ENCODE measurements at regions not wholly inside any gene's neighbourhood (a gene's known extent, or its start where the extent isn't known, plus 50 kb on each side); places are given as distances from the start of the nearest gene placed in this dataset.

GRCh38 chr1:189431447-189431846 lies 1046.2 kb downstream of the BRINP3 start:
- Mint-ChIP-seq H3K27me3 (no peaks in the 10 kb centered on the region), H3K9me3 (peaks cover 9% of the 10 kb centered on the region), H3K27ac (no peak overlapping the region), H3K4me3 (no peak overlapping the region), H3K4me1 (no peaks in the 10 kb centered on the region), H3K36me3 (no peaks in the 10 kb centered on the region)
- no peak for DNase-seq

- Mint-ChIP-seq H3K4me3 (no peak overlapping the region), H3K27ac (no peak overlapping the region), H3K27me3 (no peaks in the 10 kb centered on the region), H3K36me3 (no peaks in the 10 kb centered on the region), H3K9me3 (peaks cover 9% of the 10 kb centered on the region), H3K4me1 (no peaks in the 10 kb centered on the region)
- DNase-seq = no peak
Observed at GRCh38 chr1:189432753-189433152, 1044.9 kb downstream of the BRINP3 start.

GRCh38 chr1:189434461-189434860 lies 1043.2 kb downstream of the BRINP3 start:
- H3K4me1 Mint-ChIP-seq = no peaks in the 10 kb centered on the region
- no peak overlapping the region for H3K4me3 Mint-ChIP-seq
- no peak for DNase-seq
- H3K27ac Mint-ChIP-seq = no peak overlapping the region
- H3K27me3 Mint-ChIP-seq = no peaks in the 10 kb centered on the region
- no peaks in the 10 kb centered on the region for H3K36me3 Mint-ChIP-seq
- peaks cover 7% of the 10 kb centered on the region for H3K9me3 Mint-ChIP-seq

- no peaks in the 10 kb centered on the region for H3K27me3 Mint-ChIP-seq
Observed at GRCh38 chr1:189435398-189435797, 1042.3 kb downstream of the BRINP3 start.

GRCh38 chr1:189438808-189439207 lies 1038.9 kb downstream of the BRINP3 start:
- no peak overlapping the region for H3K27ac Mint-ChIP-seq

More at GRCh38 chr1:189435398-189435797, 1042.3 kb downstream of the BRINP3 start:
- no peak overlapping the region for H3K4me3 Mint-ChIP-seq
- DNase-seq = no peak
- peaks cover 3% of the 10 kb centered on the region for H3K9me3 Mint-ChIP-seq
- no peaks in the 10 kb centered on the region for H3K36me3 Mint-ChIP-seq
- H3K27ac Mint-ChIP-seq = no peak overlapping the region
- H3K4me1 Mint-ChIP-seq = no peaks in the 10 kb centered on the region

GRCh38 chr1:189463166-189463565 lies 1014.5 kb downstream of the BRINP3 start:
- no peak overlapping the region for H3K27ac Mint-ChIP-seq
- no peak overlapping the region for H3K4me3 Mint-ChIP-seq
- no peaks in the 10 kb centered on the region for H3K36me3 Mint-ChIP-seq
- no peak for DNase-seq
- H3K9me3 Mint-ChIP-seq = peaks cover 7% of the 10 kb centered on the region
- no peaks in the 10 kb centered on the region for H3K27me3 Mint-ChIP-seq
- H3K4me1 Mint-ChIP-seq = no peaks in the 10 kb centered on the region

More at GRCh38 chr1:189438808-189439207, 1038.9 kb downstream of the BRINP3 start:
- peaks cover 2% of the 10 kb centered on the region for H3K9me3 Mint-ChIP-seq
- H3K27me3 Mint-ChIP-seq = no peaks in the 10 kb centered on the region
- H3K4me1 Mint-ChIP-seq = no peaks in the 10 kb centered on the region
- H3K4me3 Mint-ChIP-seq = no peak overlapping the region
- H3K36me3 Mint-ChIP-seq = no peaks in the 10 kb centered on the region
- no peak for DNase-seq

- Mint-ChIP-seq H3K9me3 (peaks cover 5% of the 10 kb centered on the region), H3K27ac (no peak overlapping the region), H3K4me1 (no peaks in the 10 kb centered on the region), H3K36me3 (no peaks in the 10 kb centered on the region), H3K27me3 (no peaks in the 10 kb centered on the region), H3K4me3 (no peak overlapping the region)
- DNase-seq = no peak
Observed at GRCh38 chr1:189496768-189497167, 980.9 kb downstream of the BRINP3 start.

- Mint-ChIP-seq H3K9me3 (peaks cover 2% of the 10 kb centered on the region), H3K36me3 (no peaks in the 10 kb centered on the region), H3K27me3 (no peaks in the 10 kb centered on the region), H3K4me1 (no peaks in the 10 kb centered on the region), H3K4me3 (no peak overlapping the region), H3K27ac (no peak overlapping the region)
- DNase-seq = no peak
Observed at GRCh38 chr1:189499736-189500135, 977.9 kb downstream of the BRINP3 start.

GRCh38 chr1:189500778-189501177 lies 976.9 kb downstream of the BRINP3 start:
- H3K36me3 Mint-ChIP-seq = no peaks in the 10 kb centered on the region
- H3K4me1 Mint-ChIP-seq = no peaks in the 10 kb centered on the region
- no peaks in the 10 kb centered on the region for H3K27me3 Mint-ChIP-seq
- H3K27ac Mint-ChIP-seq = no peak overlapping the region
- DNase-seq = no peak
- peaks cover 5% of the 10 kb centered on the region for H3K9me3 Mint-ChIP-seq
- no peak overlapping the region for H3K4me3 Mint-ChIP-seq

GRCh38 chr1:189510827-189511226 lies 966.8 kb downstream of the BRINP3 start:
- H3K9me3 Mint-ChIP-seq = peaks cover 11% of the 10 kb centered on the region
- no peaks in the 10 kb centered on the region for H3K36me3 Mint-ChIP-seq
- H3K4me1 Mint-ChIP-seq = no peaks in the 10 kb centered on the region
- no peak overlapping the region for H3K4me3 Mint-ChIP-seq
- no peaks in the 10 kb centered on the region for H3K27me3 Mint-ChIP-seq
- no peak for DNase-seq
- H3K27ac Mint-ChIP-seq = no peak overlapping the region

GRCh38 chr1:189513091-189513490 lies 964.6 kb downstream of the BRINP3 start:
- no peaks in the 10 kb centered on the region for H3K27me3 Mint-ChIP-seq
- H3K4me1 Mint-ChIP-seq = no peaks in the 10 kb centered on the region
- H3K27ac Mint-ChIP-seq = no peak overlapping the region
- H3K4me3 Mint-ChIP-seq = no peak overlapping the region
- no peak for DNase-seq
- H3K36me3 Mint-ChIP-seq = no peaks in the 10 kb centered on the region
- H3K9me3 Mint-ChIP-seq = peaks cover 9% of the 10 kb centered on the region

GRCh38 chr1:189522441-189522840 lies 955.2 kb downstream of the BRINP3 start:
- Mint-ChIP-seq H3K4me3 (no peak overlapping the region), H3K36me3 (no peaks in the 10 kb centered on the region), H3K27ac (no peak overlapping the region), H3K27me3 (no peaks in the 10 kb centered on the region), H3K9me3 (peaks cover 1% of the 10 kb centered on the region), H3K4me1 (no peaks in the 10 kb centered on the region)
- no peak for DNase-seq

- no peaks in the 10 kb centered on the region for H3K36me3 Mint-ChIP-seq
- no peak overlapping the region for H3K27ac Mint-ChIP-seq
- H3K27me3 Mint-ChIP-seq = no peaks in the 10 kb centered on the region
- peaks cover 2% of the 10 kb centered on the region for H3K9me3 Mint-ChIP-seq
- no peak overlapping the region for H3K4me3 Mint-ChIP-seq
- no peaks in the 10 kb centered on the region for H3K4me1 Mint-ChIP-seq
- DNase-seq = no peak
Observed at GRCh38 chr1:189524501-189524900, 953.2 kb downstream of the BRINP3 start.

GRCh38 chr1:189530162-189530561 lies 947.5 kb downstream of the BRINP3 start:
- Mint-ChIP-seq H3K27me3 (no peaks in the 10 kb centered on the region), H3K36me3 (no peaks in the 10 kb centered on the region), H3K4me3 (no peak overlapping the region), H3K4me1 (no peaks in the 10 kb centered on the region), H3K27ac (no peak overlapping the region), H3K9me3 (peaks cover 8% of the 10 kb centered on the region)
- DNase-seq = no peak

GRCh38 chr1:189538271-189538670 lies 939.4 kb downstream of the BRINP3 start:
- H3K9me3 Mint-ChIP-seq = peaks cover 3% of the 10 kb centered on the region
- H3K4me3 Mint-ChIP-seq = no peak overlapping the region
- no peak for DNase-seq
- no peaks in the 10 kb centered on the region for H3K27me3 Mint-ChIP-seq
- H3K4me1 Mint-ChIP-seq = no peaks in the 10 kb centered on the region
- no peaks in the 10 kb centered on the region for H3K36me3 Mint-ChIP-seq
- no peak overlapping the region for H3K27ac Mint-ChIP-seq

- H3K27ac Mint-ChIP-seq = no peak overlapping the region
- no peaks in the 10 kb centered on the region for H3K36me3 Mint-ChIP-seq
- H3K4me1 Mint-ChIP-seq = no peaks in the 10 kb centered on the region
- H3K27me3 Mint-ChIP-seq = no peaks in the 10 kb centered on the region
- H3K4me3 Mint-ChIP-seq = no peak overlapping the region
- peaks cover 3% of the 10 kb centered on the region for H3K9me3 Mint-ChIP-seq
- DNase-seq = no peak
Observed at GRCh38 chr1:189550498-189550897, 927.2 kb downstream of the BRINP3 start.

GRCh38 chr1:189563784-189564183 lies 913.9 kb downstream of the BRINP3 start:
- Mint-ChIP-seq H3K36me3 (no peaks in the 10 kb centered on the region), H3K27ac (no peak overlapping the region), H3K27me3 (no peaks in the 10 kb centered on the region), H3K4me3 (no peak overlapping the region), H3K4me1 (no peaks in the 10 kb centered on the region), H3K9me3 (peaks cover 10% of the 10 kb centered on the region)
- DNase-seq = no peak

Measured in activated naive CD8-positive, alpha-beta T cell treated with anti-CD3 and anti-CD28 coated beads for 36 hours (primary cell).